ENCODE measurements at regions not wholly inside any gene's neighbourhood (a gene's known extent, or its start where the extent isn't known, plus 50 kb on each side); places are given as distances from the start of the nearest gene placed in this dataset.
"Not testable (repeated sequence)": the region's sequence is repeated elsewhere in the genome, so short reads cannot be mapped to it uniquely, and the experiment has no call there.

GRCh38 chr5:117568126-117568525 lies 993.5 kb upstream of the SEMA6A start:
- no peak for DNase-seq
- Histone ChIP-seq H3K9me3 (ENCODE audit: control insufficient read depth, low read length) (no peaks in the 10 kb centered on the region), H3K36me3 (ENCODE audit: control insufficient read depth in 1 of 2, insufficient read depth in 2 of 2, low read length in 1 of 2) (no peaks in the 10 kb centered on the region), H3K4me1 (ENCODE audit: control insufficient read depth in 1 of 2, insufficient read depth in 2 of 2, low read length in 2 of 2) (no peaks in the 10 kb centered on the region), H3K27ac (ENCODE audit: low read depth in 1 of 2, low read length in 2 of 2) (no peak overlapping the region), H3K27me3 (ENCODE audit: control insufficient read depth in 1 of 2, insufficient read depth in 2 of 2, low read length in 1 of 2) (no peaks in the 10 kb centered on the region), H3K4me3 (ENCODE audit: low read length in 2 of 2) (no peak overlapping the region)
- ATAC-seq (ENCODE audit: low FRiP score) = no peak
- intact Hi-C loops (cut with DNase I) = no loop called here
- WGBS, 2 donors = 57 to 65% methylated on average over 2 of the region's 2 CpGs

- H3K27me3 ChIP-seq (ENCODE audit: control insufficient read depth in 1 of 2, insufficient read depth in 2 of 2, low read length in 1 of 2) = no peaks in the 10 kb centered on the region
- no peaks in the 10 kb centered on the region for H3K36me3 ChIP-seq (ENCODE audit: control insufficient read depth in 1 of 2, insufficient read depth in 2 of 2, low read length in 1 of 2)
- no peak overlapping the region for H3K4me3 ChIP-seq (ENCODE audit: low read length in 2 of 2)
- no peaks in the 10 kb centered on the region for H3K9me3 ChIP-seq (ENCODE audit: control insufficient read depth, low read length)
- 91 to 92% methylated on average over 1 of the region's 1 CpG for WGBS, 2 donors
- ATAC-seq (ENCODE audit: low FRiP score) (no peak), DNase-seq (no peak)
- no peak overlapping the region for H3K27ac ChIP-seq (ENCODE audit: low read depth in 1 of 2, low read length in 2 of 2)
- H3K4me1 ChIP-seq (ENCODE audit: control insufficient read depth in 1 of 2, insufficient read depth in 2 of 2, low read length in 2 of 2) = no peaks in the 10 kb centered on the region
- intact Hi-C loops (cut with DNase I) = no loop called here
Observed at GRCh38 chr5:117562647-117563046, 988.0 kb upstream of the SEMA6A start.

GRCh38 chr5:117561531-117561930 lies 986.9 kb upstream of the SEMA6A start:
- intact Hi-C loops (cut with DNase I) = no loop called here
- 90 to 93% methylated on average over 2 of the region's 2 CpGs for WGBS, 2 donors

DNA sequence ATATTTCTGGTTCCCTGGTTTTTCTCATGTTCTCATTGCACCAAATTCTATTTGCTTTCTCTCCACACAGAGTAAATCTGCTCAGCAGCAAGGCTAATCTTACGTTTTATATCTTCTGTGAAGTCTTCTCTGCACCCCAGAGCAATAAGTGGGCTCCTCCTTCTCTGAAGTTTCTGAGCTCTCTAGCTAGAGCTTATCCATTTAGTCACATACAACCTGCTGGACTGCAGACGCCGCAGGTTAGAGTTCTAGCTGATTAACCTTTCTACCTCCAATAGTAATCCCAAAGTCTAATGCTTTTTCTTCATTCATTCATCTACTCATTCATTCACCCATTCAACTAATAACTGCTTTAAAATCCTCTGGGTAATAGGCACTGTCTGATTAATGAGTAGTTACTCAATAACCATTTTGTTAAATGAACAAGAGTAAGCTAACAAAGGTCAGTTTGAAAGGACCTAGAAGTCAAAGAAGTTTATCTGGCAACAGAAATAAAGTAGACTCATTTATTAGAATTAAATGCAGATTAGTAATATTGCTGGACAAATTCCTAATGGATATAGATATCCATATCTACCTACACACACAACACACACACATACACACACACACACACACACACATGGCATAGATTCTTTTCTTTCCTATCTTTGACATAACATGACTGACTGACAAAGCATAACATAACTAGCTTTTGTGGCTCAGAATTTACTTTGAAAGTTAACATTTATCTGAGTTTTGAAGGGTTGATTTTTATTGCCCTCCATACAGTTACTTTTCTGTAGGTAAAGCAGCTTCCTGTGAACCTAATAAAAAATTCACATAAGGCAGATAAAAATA lies 984.6 kb upstream of the SEMA6A start:
- whole genome bisulfite sequencing, 2 donors = 69 to 71% methylated on average over 3 of the region's 3 CpGs
- Histone ChIP-seq H3K27ac (ENCODE audit: low read depth in 1 of 2, low read length in 2 of 2) (no peak overlapping the region), H3K27me3 (ENCODE audit: control insufficient read depth in 1 of 2, insufficient read depth in 2 of 2, low read length in 1 of 2) (no peaks in the 10 kb centered on the region), H3K4me3 (ENCODE audit: low read length in 2 of 2) (no peak overlapping the region), H3K4me1 (ENCODE audit: control insufficient read depth in 1 of 2, insufficient read depth in 2 of 2, low read length in 2 of 2) (no peaks in the 10 kb centered on the region), H3K9me3 (ENCODE audit: control insufficient read depth, low read length) (no peaks in the 10 kb centered on the region), H3K36me3 (ENCODE audit: control insufficient read depth in 1 of 2, insufficient read depth in 2 of 2, low read length in 1 of 2) (no peaks in the 10 kb centered on the region)
- ATAC-seq (ENCODE audit: low FRiP score) (no peak), DNase-seq (no peak)
- intact Hi-C loops (cut with DNase I) = no loop called here

More at GRCh38 chr5:117561531-117561930, 986.9 kb upstream of the SEMA6A start:
- ATAC-seq (ENCODE audit: low FRiP score) (no peak), DNase-seq (no peak)
- no peak overlapping the region for H3K27ac ChIP-seq (ENCODE audit: low read depth in 1 of 2, low read length in 2 of 2)
- H3K27me3 ChIP-seq (ENCODE audit: control insufficient read depth in 1 of 2, insufficient read depth in 2 of 2, low read length in 1 of 2) = no peaks in the 10 kb centered on the region
- no peaks in the 10 kb centered on the region for H3K4me1 ChIP-seq (ENCODE audit: control insufficient read depth in 1 of 2, insufficient read depth in 2 of 2, low read length in 2 of 2)
- no peaks in the 10 kb centered on the region for H3K36me3 ChIP-seq (ENCODE audit: control insufficient read depth in 1 of 2, insufficient read depth in 2 of 2, low read length in 1 of 2)
- no peak overlapping the region for H3K4me3 ChIP-seq (ENCODE audit: low read length in 2 of 2)
- H3K9me3 ChIP-seq (ENCODE audit: control insufficient read depth, low read length) = no peaks in the 10 kb centered on the region

- Histone ChIP-seq H3K27me3 (ENCODE audit: control insufficient read depth in 1 of 2, insufficient read depth in 2 of 2, low read length in 1 of 2) (no peaks in the 10 kb centered on the region), H3K4me3 (ENCODE audit: low read length in 2 of 2) (no peak overlapping the region), H3K9me3 (ENCODE audit: control insufficient read depth, low read length) (no peaks in the 10 kb centered on the region), H3K4me1 (ENCODE audit: control insufficient read depth in 1 of 2, insufficient read depth in 2 of 2, low read length in 2 of 2) (no peaks in the 10 kb centered on the region), H3K36me3 (ENCODE audit: control insufficient read depth in 1 of 2, insufficient read depth in 2 of 2, low read length in 1 of 2) (no peaks in the 10 kb centered on the region), H3K27ac (ENCODE audit: low read depth in 1 of 2, low read length in 2 of 2) (no peak overlapping the region)
- DNase-seq (no peak), ATAC-seq (ENCODE audit: low FRiP score) (no peak)
- intact Hi-C loops (cut with DNase I) = no loop called here
- WGBS, 2 donors = 90 to 91% methylated on average over 2 of the region's 2 CpGs
Observed at GRCh38 chr5:117551236-117551635, 976.6 kb upstream of the SEMA6A start.

DNA sequence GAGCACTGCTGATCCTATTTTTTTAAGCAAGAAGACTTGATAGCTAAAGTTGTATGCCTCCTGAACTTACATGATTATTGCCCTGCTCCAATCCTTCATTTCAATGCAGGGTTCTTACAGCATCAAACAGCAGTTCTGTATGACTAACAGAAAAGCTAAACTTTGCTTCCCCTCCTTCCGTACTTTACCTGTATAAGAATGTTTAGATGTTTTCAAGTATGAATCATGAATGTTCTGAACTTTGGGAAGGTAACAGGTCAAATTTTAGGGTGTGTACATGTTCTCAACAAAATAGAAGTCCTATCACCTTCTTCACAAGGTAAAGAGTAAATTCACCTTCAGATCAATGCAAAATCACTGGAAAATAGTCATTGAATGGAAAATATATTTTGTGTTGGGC lies 972.6 kb upstream of the SEMA6A start:
- Histone ChIP-seq H3K36me3 (ENCODE audit: control insufficient read depth in 1 of 2, insufficient read depth in 2 of 2, low read length in 1 of 2) (no peaks in the 10 kb centered on the region), H3K4me3 (ENCODE audit: low read length in 2 of 2) (no peak overlapping the region), H3K4me1 (ENCODE audit: control insufficient read depth in 1 of 2, insufficient read depth in 2 of 2, low read length in 2 of 2) (no peaks in the 10 kb centered on the region), H3K27me3 (ENCODE audit: control insufficient read depth in 1 of 2, insufficient read depth in 2 of 2, low read length in 1 of 2) (no peaks in the 10 kb centered on the region), H3K9me3 (ENCODE audit: control insufficient read depth, low read length) (no peaks in the 10 kb centered on the region), H3K27ac (ENCODE audit: low read depth in 1 of 2, low read length in 2 of 2) (no peak overlapping the region)
- WGBS, 2 donors = 89 to 90% methylated on average over 1 of the region's 1 CpG
- ATAC-seq (ENCODE audit: low FRiP score) (no peak), DNase-seq (no peak)
- intact Hi-C loops (cut with DNase I) = no loop called here

- H3K27ac ChIP-seq (ENCODE audit: low read depth in 1 of 2, low read length in 2 of 2) = no peak overlapping the region
- DNase-seq = no peak
- WGBS, 2 donors = 93 to 94% methylated on average over 2 of the region's 2 CpGs
- no peak overlapping the region for H3K4me3 ChIP-seq (ENCODE audit: low read length in 2 of 2)
- H3K4me1 ChIP-seq (ENCODE audit: control insufficient read depth in 1 of 2, insufficient read depth in 2 of 2, low read length in 2 of 2) = no peaks in the 10 kb centered on the region
- intact Hi-C loops (cut with DNase I) = no loop called here
- no peaks in the 10 kb centered on the region for H3K9me3 ChIP-seq (ENCODE audit: control insufficient read depth, low read length)
- H3K27me3 ChIP-seq (ENCODE audit: control insufficient read depth in 1 of 2, insufficient read depth in 2 of 2, low read length in 1 of 2) = no peaks in the 10 kb centered on the region
- no peaks in the 10 kb centered on the region for H3K36me3 ChIP-seq (ENCODE audit: control insufficient read depth in 1 of 2, insufficient read depth in 2 of 2, low read length in 1 of 2)
- no peak for ATAC-seq (ENCODE audit: low FRiP score)
Observed at GRCh38 chr5:117539692-117540091, 965.1 kb upstream of the SEMA6A start.

DNA sequence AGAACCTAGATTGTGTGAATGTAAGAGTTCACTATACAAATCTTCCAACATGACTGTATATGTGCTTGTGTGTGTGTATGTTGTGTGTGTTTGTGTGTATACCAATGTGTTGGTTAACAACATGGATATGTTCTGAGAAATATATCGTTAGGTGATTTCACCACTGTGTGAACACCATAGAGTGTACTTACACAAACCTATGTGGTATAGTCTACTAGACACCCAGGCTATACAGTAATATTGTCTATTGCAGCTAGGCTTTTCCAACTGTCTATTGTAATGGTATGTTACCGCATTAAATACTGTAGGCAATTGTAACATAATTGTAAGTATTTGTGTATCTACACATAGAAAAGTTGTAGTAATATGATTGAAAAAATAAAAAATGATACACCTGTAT lies 959.2 kb upstream of the SEMA6A start:
- WGBS, 2 donors = 98% methylated on average over 2 of the region's 2 CpGs
- Histone ChIP-seq H3K27ac (ENCODE audit: low read depth in 1 of 2, low read length in 2 of 2) (no peak overlapping the region), H3K4me1 (ENCODE audit: control insufficient read depth in 1 of 2, insufficient read depth in 2 of 2, low read length in 2 of 2) (no peaks in the 10 kb centered on the region), H3K4me3 (ENCODE audit: low read length in 2 of 2) (no peak overlapping the region), H3K9me3 (ENCODE audit: control insufficient read depth, low read length) (no peaks in the 10 kb centered on the region), H3K27me3 (ENCODE audit: control insufficient read depth in 1 of 2, insufficient read depth in 2 of 2, low read length in 1 of 2) (no peaks in the 10 kb centered on the region), H3K36me3 (ENCODE audit: control insufficient read depth in 1 of 2, insufficient read depth in 2 of 2, low read length in 1 of 2) (no peaks in the 10 kb centered on the region)
- DNase-seq (no peak), ATAC-seq (ENCODE audit: low FRiP score) (no peak)
- intact Hi-C loops (cut with DNase I) = no loop called here

- 96% methylated on average over 30 of the region's 30 CpGs for WGBS, 2 donors
- ATAC-seq (ENCODE audit: low FRiP score); H3K4me3 ChIP-seq (ENCODE audit: low read length in 2 of 2); H3K4me1 ChIP-seq (ENCODE audit: control insufficient read depth in 1 of 2, insufficient read depth in 2 of 2, low read length in 2 of 2); H3K36me3 ChIP-seq (ENCODE audit: control insufficient read depth in 1 of 2, insufficient read depth in 2 of 2, low read length in 1 of 2); intact Hi-C loops (cut with DNase I); H3K27me3 ChIP-seq (ENCODE audit: control insufficient read depth in 1 of 2, insufficient read depth in 2 of 2, low read length in 1 of 2); H3K27ac ChIP-seq (ENCODE audit: low read depth in 1 of 2, low read length in 2 of 2); DNase-seq; H3K9me3 ChIP-seq (ENCODE audit: control insufficient read depth, low read length): not testable (repeated sequence)
Observed at GRCh38 chr5:117533051-117533670, 958.5 kb upstream of the SEMA6A start.

All from aorta (tissue), 5 donors.